ENCODE measurements at regions not wholly inside any gene's neighbourhood (a gene's known extent, or its start where the extent isn't known, plus 50 kb on each side); places are given as distances from the start of the nearest gene placed in this dataset.

DNA sequence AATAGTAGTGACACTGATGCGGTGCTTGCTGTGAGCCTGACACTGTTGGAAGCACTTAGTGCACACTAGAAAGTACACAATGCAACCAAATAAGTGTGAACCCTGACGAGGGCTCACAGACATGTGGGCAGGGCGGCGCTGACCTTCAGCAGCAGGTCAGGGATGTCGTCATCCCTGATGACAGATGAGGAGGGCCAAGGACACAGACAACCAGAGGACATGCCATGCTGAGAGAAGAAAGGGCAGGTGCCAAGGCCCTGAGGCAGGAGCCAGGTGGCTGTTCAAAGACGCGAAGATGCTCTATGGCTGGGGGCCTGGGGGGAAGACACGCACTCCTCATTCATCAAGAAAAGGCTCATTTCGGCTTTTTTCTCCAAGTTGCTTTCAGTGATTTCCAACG, 176.4 kb upstream of the CST7 start:
- no peak for ATAC-seq

GRCh38 chr20:24773168-24773567, 175.9 kb upstream of the CST7 start:
- Histone ChIP-seq H3K4me3 (ENCODE audit: low read depth in 2 of 2, low read length in 2 of 2) (no peak overlapping the region), H3K36me3 (ENCODE audit: control insufficient read depth, insufficient read depth, low read length) (no peaks in the 10 kb centered on the region), H3K4me1 (ENCODE audit: control insufficient read depth, insufficient read depth, low read length) (no peaks in the 10 kb centered on the region), H3K9me3 (ENCODE audit: control insufficient read depth, insufficient read depth, low read depth, low read length) (no peaks in the 10 kb centered on the region), H3K27me3 (ENCODE audit: control insufficient read depth, insufficient read depth, low read length) (no peaks in the 10 kb centered on the region; the same call in 1 of the 2 replicates), H3K27ac (ENCODE audit: low read length) (no peak overlapping the region)
- intact Hi-C loops (cut with micrococcal nuclease; ENCODE audit: unreplicated experiment) (no loop called here), in situ Hi-C loops (cut with HindIII; ENCODE audit: low pct_unique_long_range_greater_than_20kb, low sequenced_read_pairs) (no loop called here)
- POLR2A ChIA-PET, result no interaction called here
- ATAC-seq, result no peak
- BruUV-seq (replicated peaks), result no TSS peak
- CTCF ChIA-PET, result no interaction called here
- DNase-seq (ENCODE audit: low read depth, low spot score), result no peak
- TF ChIP-seq REST (IDR thresholded peaks at IDR 0.05; ENCODE audit: insufficient read depth in 1 of 2, low read depth in 2 of 2, low read length in 1 of 2), result no peak
- TF ChIP-seq POLR2AphosphoS5 (IDR thresholded peaks at IDR 0.05; ENCODE audit: low read depth, low read length), result no peak
- no peak for TF ChIP-seq TCF7L2 (IDR thresholded peaks at IDR 0.05; ENCODE audit: low read depth, low read length)
- TF ChIP-seq, protein P1, sequence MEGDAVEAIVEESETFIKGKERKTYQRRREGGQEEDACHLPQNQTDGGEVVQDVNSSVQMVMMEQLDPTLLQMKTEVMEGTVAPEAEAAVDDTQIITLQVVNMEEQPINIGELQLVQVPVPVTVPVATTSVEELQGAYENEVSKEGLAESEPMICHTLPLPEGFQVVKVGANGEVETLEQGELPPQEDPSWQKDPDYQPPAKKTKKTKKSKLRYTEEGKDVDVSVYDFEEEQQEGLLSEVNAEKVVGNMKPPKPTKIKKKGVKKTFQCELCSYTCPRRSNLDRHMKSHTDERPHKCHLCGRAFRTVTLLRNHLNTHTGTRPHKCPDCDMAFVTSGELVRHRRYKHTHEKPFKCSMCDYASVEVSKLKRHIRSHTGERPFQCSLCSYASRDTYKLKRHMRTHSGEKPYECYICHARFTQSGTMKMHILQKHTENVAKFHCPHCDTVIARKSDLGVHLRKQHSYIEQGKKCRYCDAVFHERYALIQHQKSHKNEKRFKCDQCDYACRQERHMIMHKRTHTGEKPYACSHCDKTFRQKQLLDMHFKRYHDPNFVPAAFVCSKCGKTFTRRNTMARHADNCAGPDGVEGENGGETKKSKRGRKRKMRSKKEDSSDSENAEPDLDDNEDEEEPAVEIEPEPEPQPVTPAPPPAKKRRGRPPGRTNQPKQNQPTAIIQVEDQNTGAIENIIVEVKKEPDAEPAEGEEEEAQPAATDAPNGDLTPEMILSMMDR (IDR thresholded peaks at IDR 0.05), result no peak
- no peak for TF ChIP-seq SIN3A (IDR thresholded peaks at IDR 0.05; ENCODE audit: borderline replicate concordance, insufficient read depth, low read depth, low read length)

More for the DNA sequence above, 176.4 kb upstream of the CST7 start:
- ChIA-PET CTCF (no interaction called here), POLR2A (no interaction called here)
- Histone ChIP-seq H3K27ac (ENCODE audit: low read length) (no peak overlapping the region), H3K4me1 (ENCODE audit: control insufficient read depth, insufficient read depth, low read length) (no peaks in the 10 kb centered on the region), H3K9me3 (ENCODE audit: control insufficient read depth, insufficient read depth, low read depth, low read length) (no peaks in the 10 kb centered on the region), H3K27me3 (ENCODE audit: control insufficient read depth, insufficient read depth, low read length) (no peaks in the 10 kb centered on the region; the same call in 1 of the 2 replicates), H3K4me3 (ENCODE audit: low read depth in 2 of 2, low read length in 2 of 2) (no peak overlapping the region), H3K36me3 (ENCODE audit: control insufficient read depth, insufficient read depth, low read length) (no peaks in the 10 kb centered on the region)
- no peak for DNase-seq (ENCODE audit: low read depth, low spot score)
- intact Hi-C loops (cut with micrococcal nuclease; ENCODE audit: unreplicated experiment), result no loop called here
- no TSS peak for BruUV-seq (replicated peaks)
- TF ChIP-seq REST (IDR thresholded peaks at IDR 0.05; ENCODE audit: insufficient read depth in 1 of 2, low read depth in 2 of 2, low read length in 1 of 2), result no peak
- TF ChIP-seq, protein P1 (IDR thresholded peaks at IDR 0.05), result no peak
- no peak for TF ChIP-seq SIN3A (IDR thresholded peaks at IDR 0.05; ENCODE audit: borderline replicate concordance, insufficient read depth, low read depth, low read length)
- no peak for TF ChIP-seq POLR2AphosphoS5 (IDR thresholded peaks at IDR 0.05; ENCODE audit: low read depth, low read length)
- TF ChIP-seq TCF7L2 (IDR thresholded peaks at IDR 0.05; ENCODE audit: low read depth, low read length), result no peak
- in situ Hi-C loops (cut with HindIII; ENCODE audit: low pct_unique_long_range_greater_than_20kb, low sequenced_read_pairs), result no loop called here
